Calu3 (cell line): ENCODE measurements at regions not wholly inside any gene's neighbourhood (a gene's known extent, or its start where the extent isn't known, plus 50 kb on each side); places are given as distances from the start of the nearest gene placed in this dataset.

Experiments
- BruUV-seq: library from RNA; stranded (reverse); fragments of 400-500 nt; replicated peaks from 2 replicates; lab custom pipeline; 2021; lab: Mats Ljungman, UMichigan
- CTCF ChIA-PET: fragments of 300-600 bp; sonication (Branson Sonifier 250); formaldehyde crosslinking; loops from one replicate; lab custom pipeline; 2022; ENCODE audit warnings: antibody characterized with exemption; lab: Charles Lee
- DNase-seq: peaks from one replicate; pipeline ENCODE4 v3.0.0; 2022
- H3K27ac Mint-ChIP-seq: one replicate; pipeline ENCODE4 v1.8.0; 2022; ENCODE audit warnings: mixed read lengths; ENCODE audit not compliant: unreplicated experiment
- H3K27me3 Mint-ChIP-seq: one replicate; pipeline ENCODE4 v1.8.0; 2022; ENCODE audit warnings: mixed read lengths; ENCODE audit not compliant: unreplicated experiment
- H3K36me3 Mint-ChIP-seq: one replicate; pipeline ENCODE4 v1.8.0; 2022; ENCODE audit warnings: mild to moderate bottlenecking, moderate library complexity, mixed read lengths; ENCODE audit not compliant: insufficient read depth, unreplicated experiment
- H3K4me1 Mint-ChIP-seq: one replicate; pipeline ENCODE4 v1.8.0; 2022; ENCODE audit warnings: mild to moderate bottlenecking, low read depth, mixed read lengths; ENCODE audit not compliant: unreplicated experiment
- H3K4me3 Mint-ChIP-seq: one replicate; pipeline ENCODE4 v1.8.0; 2022; ENCODE audit warnings: mild to moderate bottlenecking, low read depth, moderate library complexity, mixed read lengths; ENCODE audit not compliant: unreplicated experiment
- H3K9me3 Mint-ChIP-seq: one replicate; pipeline ENCODE4 v1.8.0; 2022; ENCODE audit warnings: low read depth, mixed read lengths; ENCODE audit not compliant: unreplicated experiment
- CTCF ChIP-seq: fragments of 200-600 bp; IDR thresholded peaks from one replicate; pipeline ENCODE4 v1.8.0; 2022; ENCODE audit warnings: antibody characterized with exemption; ENCODE audit not compliant: unreplicated experiment
- intact Hi-C: fragments of 100-400 bp; cut with micrococcal nuclease; formaldehyde crosslinking; loops from one replicate; pipeline ENCODE4 v1.10.0; 2022; ENCODE audit not compliant: unreplicated experiment

GRCh38 chr16:47972246-47972985 is 183.4 kb downstream of the ABCC12 start:
- Mint-ChIP-seq H3K36me3 (no peaks in the 10 kb centered on the region), H3K27ac (no peak overlapping the region), H3K4me3 (no peak overlapping the region), H3K4me1 (no peaks in the 10 kb centered on the region), H3K9me3 (no peaks in the 10 kb centered on the region), H3K27me3 (peaks cover 44% of the 10 kb centered on the region)
- no peak for DNase-seq
- intact Hi-C loops = loop anchor here (10.0 kb wide), 1 partner anchor 182 kb away; the partner anchor contains the start of gene ABCC12
- no TSS peak for BruUV-seq
- TF ChIP-seq CTCF = no peak
- CTCF ChIA-PET = no interaction called here

DNA sequence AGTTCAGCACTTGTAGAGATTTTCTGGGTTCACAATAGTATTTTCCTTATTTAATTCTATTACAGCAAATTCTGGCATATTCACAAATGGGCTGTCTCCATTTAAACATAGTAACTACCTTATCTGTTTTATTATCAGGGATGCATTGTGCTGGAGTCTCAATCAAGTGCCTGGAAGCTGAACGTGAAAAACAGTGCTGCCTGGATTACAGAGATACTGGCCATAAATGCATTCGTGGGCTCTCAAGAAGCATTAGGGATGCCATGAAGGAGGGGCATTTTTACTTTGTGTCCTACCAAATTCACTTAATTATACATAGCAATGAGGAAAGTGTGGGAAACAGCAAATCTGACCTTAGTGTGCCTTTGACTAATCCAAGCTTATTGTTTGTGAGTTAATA is 184.6 kb downstream of the ABCC12 start:
- H3K27me3 Mint-ChIP-seq = peaks cover 55% of the 10 kb centered on the region
- CTCF ChIA-PET = no interaction called here
- no peak overlapping the region for H3K4me3 Mint-ChIP-seq
- no TSS peak for BruUV-seq
- no peaks in the 10 kb centered on the region for H3K36me3 Mint-ChIP-seq
- H3K4me1 Mint-ChIP-seq = no peaks in the 10 kb centered on the region
- no peaks in the 10 kb centered on the region for H3K9me3 Mint-ChIP-seq
- intact Hi-C loops = loop anchor here (10.0 kb wide), 1 partner anchor 184 kb away; the partner anchor contains the start of gene ABCC12
- no peak for DNase-seq
- no peak overlapping the region for H3K27ac Mint-ChIP-seq
- TF ChIP-seq CTCF = no peak

- no TSS peak for BruUV-seq
- CTCF ChIA-PET = no interaction called here
- H3K36me3 Mint-ChIP-seq = no peaks in the 10 kb centered on the region
- DNase-seq = peak; percentile 6
- TF ChIP-seq CTCF = no peak
- H3K27me3 Mint-ChIP-seq = peaks cover 63% of the 10 kb centered on the region
- no peak overlapping the region for H3K4me3 Mint-ChIP-seq
- H3K9me3 Mint-ChIP-seq = no peaks in the 10 kb centered on the region
- intact Hi-C loops = loop anchor here (10.0 kb wide), 1 partner anchor 184 kb away; the partner anchor contains the start of gene ABCC12
- no peaks in the 10 kb centered on the region for H3K4me1 Mint-ChIP-seq
- no peak overlapping the region for H3K27ac Mint-ChIP-seq
These were observed 185.4 kb downstream of the ABCC12 start for GRCh38 chr16:47970291-47970931.

- H3K4me1 Mint-ChIP-seq = no peaks in the 10 kb centered on the region
- H3K4me3 Mint-ChIP-seq = no peak overlapping the region
- no TSS peak for BruUV-seq
- H3K36me3 Mint-ChIP-seq = no peaks in the 10 kb centered on the region
- intact Hi-C loops = no loop called here
- no peak overlapping the region for H3K27ac Mint-ChIP-seq
- H3K27me3 Mint-ChIP-seq = peaks cover 63% of the 10 kb centered on the region
- no peak for DNase-seq
- CTCF ChIA-PET = no interaction called here
- no peaks in the 10 kb centered on the region for H3K9me3 Mint-ChIP-seq
- no peak for TF ChIP-seq CTCF
These were observed 188.4 kb downstream of the ABCC12 start for GRCh38 chr16:47967374-47967773.
